ENCODE measurements at regions not wholly inside any gene's neighbourhood (a gene's known extent, or its start where the extent isn't known, plus 50 kb on each side); places are given as distances from the start of the nearest gene placed in this dataset.

- Mint-ChIP-seq H3K4me1 (ENCODE audit: low read depth) (no peaks in the 10 kb centered on the region), H3K27me3 (ENCODE audit: low read depth) (peaks cover 5% of the 10 kb centered on the region), H3K4me3 (no peak overlapping the region), H3K36me3 (ENCODE audit: insufficient read depth in 2 of 2) (no peaks in the 10 kb centered on the region), H3K27ac (no peak overlapping the region), H3K9me3 (peaks cover 2 to 3% of the 10 kb centered on the region in 2 donors)
- ATAC-seq (replicated peaks in 1 of 2) (no peak), DNase-seq (no peak)
Observed at GRCh38 chr22:49033616-49034015, 794.1 kb downstream of the BRD1 start.

DNA sequence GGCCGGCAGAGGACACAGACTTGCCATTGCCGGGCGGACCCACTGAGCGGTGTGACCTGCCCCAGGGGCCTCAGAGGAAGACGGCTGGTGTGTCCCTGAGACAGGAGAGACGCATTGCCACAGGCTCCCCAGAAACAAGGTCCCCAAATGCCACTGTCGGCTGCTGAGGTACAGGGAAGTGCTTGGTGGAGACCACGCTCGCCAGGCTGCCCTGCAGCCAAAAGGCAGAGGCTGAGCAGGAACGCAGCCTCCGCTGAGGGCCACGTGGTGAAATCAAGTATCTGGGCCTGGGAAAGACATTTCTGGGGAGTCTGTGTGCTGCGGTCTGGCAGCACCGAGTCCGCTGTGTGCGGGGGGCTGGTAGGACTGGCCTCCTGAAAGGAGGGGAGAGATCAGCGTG, 794.9 kb downstream of the BRD1 start:
- ATAC-seq (replicated peaks in 1 of 2) (no peak), DNase-seq (no peak)
- no peak overlapping the region for H3K4me3 Mint-ChIP-seq
- H3K4me1 Mint-ChIP-seq (ENCODE audit: low read depth), result no peaks in the 10 kb centered on the region
- no peak overlapping the region for H3K27ac Mint-ChIP-seq
- H3K27me3 Mint-ChIP-seq (ENCODE audit: low read depth), result peaks cover 6% of the 10 kb centered on the region
- H3K36me3 Mint-ChIP-seq (ENCODE audit: insufficient read depth in 2 of 2), result no peaks in the 10 kb centered on the region
- H3K9me3 Mint-ChIP-seq, result peaks cover 2 to 3% of the 10 kb centered on the region in 2 donors

- H3K36me3 Mint-ChIP-seq (ENCODE audit: insufficient read depth in 2 of 2), result no peaks in the 10 kb centered on the region
- no peak for ATAC-seq (replicated peaks in 1 of 2)
- no peak overlapping the region for H3K4me3 Mint-ChIP-seq
- peaks cover 2% of the 10 kb centered on the region in 2 donors for H3K9me3 Mint-ChIP-seq
- peaks cover 13% of the 10 kb centered on the region for H3K27me3 Mint-ChIP-seq (ENCODE audit: low read depth)
- no peak for DNase-seq
- no peaks in the 10 kb centered on the region for H3K4me1 Mint-ChIP-seq (ENCODE audit: low read depth)
- no peak overlapping the region for H3K27ac Mint-ChIP-seq
Observed at GRCh38 chr22:49031746-49032330, 795.8 kb downstream of the BRD1 start.

DNA sequence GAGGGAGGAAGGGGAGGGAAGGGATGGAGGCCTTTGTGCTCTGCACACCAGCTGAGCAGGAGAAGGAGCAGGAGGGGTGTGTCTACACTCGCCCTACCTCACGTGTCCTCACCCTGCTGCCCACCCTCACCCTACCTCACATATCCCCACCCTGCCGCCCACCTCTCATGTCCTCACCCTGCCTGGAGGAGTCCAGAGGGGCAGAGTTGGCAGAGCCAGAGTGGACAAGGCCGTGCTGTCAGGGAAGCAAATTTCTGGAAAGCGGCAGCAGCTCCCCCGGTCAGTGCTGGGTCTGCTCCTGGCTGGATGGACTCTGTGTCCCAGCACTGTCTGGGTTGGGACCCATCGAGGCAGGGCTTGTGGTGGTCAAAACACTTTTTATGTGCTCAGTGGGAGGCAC, 799.6 kb downstream of the BRD1 start:
- H3K36me3 Mint-ChIP-seq (ENCODE audit: insufficient read depth in 2 of 2), result no peaks in the 10 kb centered on the region
- no peak for DNase-seq
- H3K4me1 Mint-ChIP-seq (ENCODE audit: low read depth), result no peaks in the 10 kb centered on the region
- no peak overlapping the region for H3K27ac Mint-ChIP-seq
- peaks cover 0 to 2% of the 10 kb centered on the region in 2 donors for H3K9me3 Mint-ChIP-seq
- no peak for ATAC-seq (replicated peaks in 1 of 2)
- peaks cover 13% of the 10 kb centered on the region for H3K27me3 Mint-ChIP-seq (ENCODE audit: low read depth)
- no peak overlapping the region for H3K4me3 Mint-ChIP-seq

DNA sequence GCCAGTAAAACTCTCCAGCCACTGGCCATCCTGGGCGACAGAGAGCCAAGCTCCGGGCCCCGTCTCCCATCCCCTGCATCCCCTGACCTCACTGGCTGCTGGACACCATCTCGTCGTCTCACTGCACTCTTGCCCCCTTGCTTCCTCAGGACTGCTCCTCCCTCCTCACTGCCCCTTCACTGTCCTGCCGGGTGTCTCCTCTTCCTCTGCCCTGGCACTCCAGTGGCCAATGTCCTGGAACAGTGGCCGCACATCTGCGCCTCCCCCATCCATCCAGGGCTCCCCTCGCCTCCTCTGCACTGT, 800.4 kb downstream of the BRD1 start:
- ATAC-seq (replicated peaks in 1 of 2) (no peak), DNase-seq (no peak)
- Mint-ChIP-seq H3K36me3 (ENCODE audit: insufficient read depth in 2 of 2) (no peaks in the 10 kb centered on the region), H3K4me1 (ENCODE audit: low read depth) (no peaks in the 10 kb centered on the region), H3K27me3 (ENCODE audit: low read depth) (peaks cover 13% of the 10 kb centered on the region), H3K9me3 (peaks cover 0 to 2% of the 10 kb centered on the region in 2 donors), H3K4me3 (no peak overlapping the region), H3K27ac (no peak overlapping the region)

GRCh38 chr22:49026494-49027367, 800.9 kb downstream of the BRD1 start:
- DNase-seq (no peak), ATAC-seq (replicated peaks in 1 of 2) (no peak)
- Mint-ChIP-seq H3K27me3 (ENCODE audit: low read depth) (peaks cover 13% of the 10 kb centered on the region), H3K36me3 (ENCODE audit: insufficient read depth in 2 of 2) (no peaks in the 10 kb centered on the region), H3K4me3 (no peak overlapping the region), H3K4me1 (ENCODE audit: low read depth) (no peaks in the 10 kb centered on the region), H3K9me3 (peaks cover 0 to 2% of the 10 kb centered on the region in 2 donors), H3K27ac (no peak overlapping the region)

GRCh38 chr22:49025791-49026493, 801.7 kb downstream of the BRD1 start:
- peaks cover 0 to 2% of the 10 kb centered on the region in 2 donors for H3K9me3 Mint-ChIP-seq
- peaks cover 13% of the 10 kb centered on the region for H3K27me3 Mint-ChIP-seq (ENCODE audit: low read depth)
- no peak for DNase-seq
- no peaks in the 10 kb centered on the region for H3K4me1 Mint-ChIP-seq (ENCODE audit: low read depth)
- no peaks in the 10 kb centered on the region for H3K36me3 Mint-ChIP-seq (ENCODE audit: insufficient read depth in 2 of 2)
- H3K27ac Mint-ChIP-seq, result no peak overlapping the region
- no peak overlapping the region for H3K4me3 Mint-ChIP-seq
- ATAC-seq (replicated peaks in 1 of 2), result no peak

- no peak overlapping the region for H3K4me3 Mint-ChIP-seq
- H3K4me1 Mint-ChIP-seq (ENCODE audit: low read depth), result no peaks in the 10 kb centered on the region
- peaks cover 0 to 2% of the 10 kb centered on the region in 2 donors for H3K9me3 Mint-ChIP-seq
- H3K27me3 Mint-ChIP-seq (ENCODE audit: low read depth), result peaks cover 13% of the 10 kb centered on the region
- ATAC-seq (replicated peaks in 1 of 2) (no peak), DNase-seq (no peak)
- no peaks in the 10 kb centered on the region for H3K36me3 Mint-ChIP-seq (ENCODE audit: insufficient read depth in 2 of 2)
- no peak overlapping the region for H3K27ac Mint-ChIP-seq
Observed at GRCh38 chr22:49024775-49025440, 802.8 kb downstream of the BRD1 start.

- H3K4me3 Mint-ChIP-seq, result no peak overlapping the region
- no peak overlapping the region for H3K27ac Mint-ChIP-seq
- H3K36me3 Mint-ChIP-seq (ENCODE audit: insufficient read depth in 2 of 2), result no peaks in the 10 kb centered on the region
- no peaks in the 10 kb centered on the region for H3K4me1 Mint-ChIP-seq (ENCODE audit: low read depth)
- DNase-seq (no peak), ATAC-seq (replicated peaks in 1 of 2) (no peak)
- peaks cover 13% of the 10 kb centered on the region for H3K27me3 Mint-ChIP-seq (ENCODE audit: low read depth)
- peaks cover 0 to 2% of the 10 kb centered on the region in 2 donors for H3K9me3 Mint-ChIP-seq
Observed at GRCh38 chr22:49023879-49024774, 803.5 kb downstream of the BRD1 start.

- Mint-ChIP-seq H3K27me3 (ENCODE audit: low read depth) (peaks cover 7% of the 10 kb centered on the region), H3K4me1 (ENCODE audit: low read depth) (no peaks in the 10 kb centered on the region), H3K36me3 (ENCODE audit: insufficient read depth in 2 of 2) (no peaks in the 10 kb centered on the region), H3K27ac (no peak overlapping the region), H3K4me3 (no peak overlapping the region), H3K9me3 (no peaks in the 10 kb centered on the region)
- no peak for ATAC-seq (replicated peaks in 1 of 2)
- no peak for DNase-seq
Observed at GRCh38 chr22:49023161-49023878, 804.4 kb downstream of the BRD1 start.

- H3K4me3 Mint-ChIP-seq, result no peak overlapping the region
- no peak for DNase-seq
- ATAC-seq (replicated peaks in 1 of 2), result no peak
- no peaks in the 10 kb centered on the region for H3K9me3 Mint-ChIP-seq
- H3K27me3 Mint-ChIP-seq (ENCODE audit: low read depth), result peaks cover 7% of the 10 kb centered on the region
- no peak overlapping the region for H3K27ac Mint-ChIP-seq
- no peaks in the 10 kb centered on the region for H3K36me3 Mint-ChIP-seq (ENCODE audit: insufficient read depth in 2 of 2)
- H3K4me1 Mint-ChIP-seq (ENCODE audit: low read depth), result no peaks in the 10 kb centered on the region
Observed at GRCh38 chr22:49022816-49023160, 804.9 kb downstream of the BRD1 start.
